ENCODE measurements at regions not wholly inside any gene's neighbourhood (a gene's known extent, or its start where the extent isn't known, plus 50 kb on each side); places are given as distances from the start of the nearest gene placed in this dataset.
"Not testable (repeated sequence)": the region's sequence is repeated elsewhere in the genome, so short reads cannot be mapped to it uniquely, and the experiment has no call there.

DNA sequence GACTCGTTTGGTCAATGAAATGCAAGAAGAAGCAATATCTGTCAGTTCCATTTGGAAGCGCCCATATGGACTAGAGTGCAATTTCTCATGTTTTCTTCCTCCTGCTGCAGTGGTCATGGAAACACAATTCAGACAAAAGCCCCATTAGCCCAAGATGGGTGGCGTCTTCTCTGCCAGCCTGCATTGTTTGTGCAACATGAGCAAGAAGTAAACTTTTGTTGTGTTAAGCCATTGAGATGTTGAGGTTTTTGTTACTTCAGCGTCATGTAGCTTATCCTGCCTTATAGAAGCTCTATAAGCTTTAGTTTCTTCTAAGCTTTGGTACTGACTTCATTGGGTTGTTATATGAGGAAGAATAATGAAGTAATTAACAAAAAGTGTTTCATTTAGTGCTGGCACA is 137.4 kb downstream of the NPIPB5 start:
- Histone ChIP-seq H4K20me1 (ENCODE audit: low read depth, low read length) (no peaks in the 10 kb centered on the region), H3K4me2 (ENCODE audit: low read depth, low read length, poor library complexity, severe bottlenecking) (no peak overlapping the region), H3K9me3 (ENCODE audit: insufficient read depth, low read length) (no peaks in the 10 kb centered on the region), H2AFZ (ENCODE audit: low read depth, low read length, severe bottlenecking) (no peak overlapping the region), H3F3A (ENCODE audit: insufficient read depth) (no peaks in the 10 kb centered on the region), H3K27me3 (ENCODE audit: low read length) (no peaks in the 10 kb centered on the region), H3K4me3 (ENCODE audit: insufficient read depth, low read length, poor library complexity, severe bottlenecking) (no peak overlapping the region), H3K79me2 (ENCODE audit: insufficient read depth, low read length) (no peaks in the 10 kb centered on the region), H3K27ac (ENCODE audit: low read depth, low read length) (no peak overlapping the region), H3K9me2 (replicated peaks; ENCODE audit: insufficient read depth, low read length) (no peaks in the 10 kb centered on the region), H3K36me3 (ENCODE audit: low read length) (no peaks in the 10 kb centered on the region), H3K9ac (ENCODE audit: low read length) (no peak overlapping the region)
- TF ChIP-seq, protein P1, sequence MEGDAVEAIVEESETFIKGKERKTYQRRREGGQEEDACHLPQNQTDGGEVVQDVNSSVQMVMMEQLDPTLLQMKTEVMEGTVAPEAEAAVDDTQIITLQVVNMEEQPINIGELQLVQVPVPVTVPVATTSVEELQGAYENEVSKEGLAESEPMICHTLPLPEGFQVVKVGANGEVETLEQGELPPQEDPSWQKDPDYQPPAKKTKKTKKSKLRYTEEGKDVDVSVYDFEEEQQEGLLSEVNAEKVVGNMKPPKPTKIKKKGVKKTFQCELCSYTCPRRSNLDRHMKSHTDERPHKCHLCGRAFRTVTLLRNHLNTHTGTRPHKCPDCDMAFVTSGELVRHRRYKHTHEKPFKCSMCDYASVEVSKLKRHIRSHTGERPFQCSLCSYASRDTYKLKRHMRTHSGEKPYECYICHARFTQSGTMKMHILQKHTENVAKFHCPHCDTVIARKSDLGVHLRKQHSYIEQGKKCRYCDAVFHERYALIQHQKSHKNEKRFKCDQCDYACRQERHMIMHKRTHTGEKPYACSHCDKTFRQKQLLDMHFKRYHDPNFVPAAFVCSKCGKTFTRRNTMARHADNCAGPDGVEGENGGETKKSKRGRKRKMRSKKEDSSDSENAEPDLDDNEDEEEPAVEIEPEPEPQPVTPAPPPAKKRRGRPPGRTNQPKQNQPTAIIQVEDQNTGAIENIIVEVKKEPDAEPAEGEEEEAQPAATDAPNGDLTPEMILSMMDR (IDR thresholded peaks at IDR 0.05; ENCODE audit: insufficient read depth, low read length, poor library complexity, severe bottlenecking): no peak
- TF ChIP-seq EZH2phosphoT487 (conservative IDR thresholded peaks at IDR 0.05; ENCODE audit: low read length): no peak

DNA sequence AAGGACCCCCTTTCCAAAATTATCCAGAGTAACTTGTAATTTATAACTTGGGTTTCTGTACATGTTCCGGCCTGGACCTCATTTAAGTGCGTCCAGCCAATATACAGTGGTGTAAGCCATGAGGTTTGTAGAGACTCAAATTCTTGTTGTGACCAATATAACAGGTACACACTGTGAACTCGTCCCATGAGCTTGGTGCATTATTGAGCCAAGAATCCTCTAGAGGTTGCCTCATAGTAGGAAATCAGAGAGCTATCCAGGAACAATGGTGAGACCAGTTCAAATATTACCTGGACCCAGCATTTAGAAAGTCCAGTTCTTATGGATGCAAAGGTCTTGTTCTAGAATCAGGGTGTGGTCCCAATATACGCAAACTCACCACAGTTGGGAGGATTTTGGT is 138.2 kb downstream of the NPIPB5 start:
- no peak for TF ChIP-seq EZH2phosphoT487 (conservative IDR thresholded peaks at IDR 0.05; ENCODE audit: low read length)
- TF ChIP-seq, protein P1 (IDR thresholded peaks at IDR 0.05; ENCODE audit: insufficient read depth, low read length, poor library complexity, severe bottlenecking): no peak
- no peak overlapping the region for H2AFZ ChIP-seq (ENCODE audit: low read depth, low read length, severe bottlenecking)
- H3K4me2 ChIP-seq (ENCODE audit: low read depth, low read length, poor library complexity, severe bottlenecking): no peak overlapping the region
- no peaks in the 10 kb centered on the region for H3K79me2 ChIP-seq (ENCODE audit: insufficient read depth, low read length)
- no peaks in the 10 kb centered on the region for H4K20me1 ChIP-seq (ENCODE audit: low read depth, low read length)
- H3K9ac ChIP-seq (ENCODE audit: low read length): no peak overlapping the region
- no peaks in the 10 kb centered on the region for H3K36me3 ChIP-seq (ENCODE audit: low read length)
- no peaks in the 10 kb centered on the region for H3K9me3 ChIP-seq (ENCODE audit: insufficient read depth, low read length)
- H3F3A ChIP-seq (ENCODE audit: insufficient read depth): no peaks in the 10 kb centered on the region
- no peaks in the 10 kb centered on the region for H3K27me3 ChIP-seq (ENCODE audit: low read length)
- H3K27ac ChIP-seq (ENCODE audit: low read depth, low read length): no peak overlapping the region
- H3K9me2 ChIP-seq (replicated peaks; ENCODE audit: insufficient read depth, low read length): no peaks in the 10 kb centered on the region
- H3K4me3 ChIP-seq (ENCODE audit: insufficient read depth, low read length, poor library complexity, severe bottlenecking): no peak overlapping the region

DNA sequence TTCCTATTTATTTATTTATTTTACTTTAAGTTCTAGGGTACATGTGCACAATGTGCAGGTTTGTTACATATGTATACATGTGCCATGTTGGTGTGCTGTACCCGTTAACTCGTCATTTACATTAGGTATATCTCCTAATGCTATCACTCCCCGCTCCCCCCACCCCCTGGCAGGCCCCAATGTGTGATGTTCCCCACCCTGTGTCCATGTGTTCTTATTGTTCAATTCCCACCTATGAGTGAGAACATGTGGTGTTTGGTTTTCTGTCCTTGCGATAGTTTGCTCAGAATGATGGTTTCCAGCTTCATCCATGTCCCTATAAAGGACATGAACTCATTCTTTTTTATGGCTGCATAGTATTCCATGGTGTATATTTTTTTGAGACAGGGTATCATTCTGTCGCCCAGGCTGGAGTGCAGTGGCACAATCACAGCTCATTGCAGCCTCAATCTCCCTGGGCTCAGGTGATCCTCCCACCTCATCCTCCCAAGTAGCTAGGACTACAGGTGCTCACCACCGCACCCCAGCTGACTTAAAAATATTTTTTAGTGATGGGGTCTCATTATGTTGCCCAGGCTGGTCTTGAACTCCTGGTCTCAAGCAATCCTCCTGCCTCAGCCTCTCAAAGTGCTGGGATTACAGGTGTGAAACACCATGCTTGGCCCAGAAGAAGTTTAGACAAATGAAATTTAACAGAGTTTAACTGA is 140.6 kb downstream of the NPIPB5 start:
- H3K4me2 ChIP-seq (ENCODE audit: low read depth, low read length, poor library complexity, severe bottlenecking): not testable (repeated sequence)

DNA sequence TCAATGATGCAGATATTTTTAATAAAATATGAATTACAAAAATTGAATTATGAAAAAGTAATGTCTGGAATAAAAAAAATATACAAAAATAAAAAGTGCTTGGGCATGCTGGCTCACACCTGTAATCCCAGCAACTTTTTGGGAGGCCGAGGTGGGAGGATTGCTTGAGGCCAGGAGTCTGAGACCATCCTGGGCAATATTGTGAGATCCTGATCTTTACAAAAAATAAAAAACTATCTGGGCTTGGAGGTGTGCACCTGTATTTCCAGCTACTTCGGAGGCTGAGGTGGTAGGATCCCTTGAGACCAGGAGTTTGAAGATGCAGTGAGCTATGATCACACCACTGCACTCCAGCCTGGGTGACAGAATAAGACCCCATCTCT is 141.8 kb downstream of the NPIPB5 start:
- H3K4me3 ChIP-seq (ENCODE audit: insufficient read depth, low read length, poor library complexity, severe bottlenecking): no peak overlapping the region
- H3K79me2 ChIP-seq (ENCODE audit: insufficient read depth, low read length): no peaks in the 10 kb centered on the region
- no peaks in the 10 kb centered on the region for H3F3A ChIP-seq (ENCODE audit: insufficient read depth)
- TF ChIP-seq EZH2phosphoT487 (conservative IDR thresholded peaks at IDR 0.05; ENCODE audit: low read length): no peak
- TF ChIP-seq, protein P1 (IDR thresholded peaks at IDR 0.05; ENCODE audit: insufficient read depth, low read length, poor library complexity, severe bottlenecking): no peak
- H3K27ac ChIP-seq (ENCODE audit: low read depth, low read length): no peak overlapping the region
- no peaks in the 10 kb centered on the region for H3K9me2 ChIP-seq (replicated peaks; ENCODE audit: insufficient read depth, low read length)
- no peaks in the 10 kb centered on the region for H3K27me3 ChIP-seq (ENCODE audit: low read length)
- no peak overlapping the region for H3K4me2 ChIP-seq (ENCODE audit: low read depth, low read length, poor library complexity, severe bottlenecking)
- no peaks in the 10 kb centered on the region for H3K36me3 ChIP-seq (ENCODE audit: low read length)
- no peak overlapping the region for H2AFZ ChIP-seq (ENCODE audit: low read depth, low read length, severe bottlenecking)
- H3K9me3 ChIP-seq (ENCODE audit: insufficient read depth, low read length): no peaks in the 10 kb centered on the region
- H3K9ac ChIP-seq (ENCODE audit: low read length): no peak overlapping the region
- H4K20me1 ChIP-seq (ENCODE audit: low read depth, low read length): no peaks in the 10 kb centered on the region

More for the DNA sequence above, 140.6 kb downstream of the NPIPB5 start:
- H3K9me2 ChIP-seq (replicated peaks; ENCODE audit: insufficient read depth, low read length); H3K27ac ChIP-seq (ENCODE audit: low read depth, low read length); H3K9me3 ChIP-seq (ENCODE audit: insufficient read depth, low read length); H3K9ac ChIP-seq (ENCODE audit: low read length); H4K20me1 ChIP-seq (ENCODE audit: low read depth, low read length); H3K79me2 ChIP-seq (ENCODE audit: insufficient read depth, low read length); H3K27me3 ChIP-seq (ENCODE audit: low read length); H3K4me3 ChIP-seq (ENCODE audit: insufficient read depth, low read length, poor library complexity, severe bottlenecking); H3K36me3 ChIP-seq (ENCODE audit: low read length); H3F3A ChIP-seq (ENCODE audit: insufficient read depth); H2AFZ ChIP-seq (ENCODE audit: low read depth, low read length, severe bottlenecking): not testable (repeated sequence)
